Left ventricle myocardium superior (tissue), 1 donor: ENCODE measurements at regions not wholly inside any gene's neighbourhood (a gene's known extent, or its start where the extent isn't known, plus 50 kb on each side); places are given as distances from the start of the nearest gene placed in this dataset.

Experiments used
- ATAC-seq: fragments of 200-7000 bp; cut with Tn5 transposase; one replicate; pipeline ENCODE4 v1.9.1; 2020; ENCODE audit warnings: mild to moderate bottlenecking, moderate library complexity
- DNase-seq: peaks from one replicate; pipeline ENCODE4 v3.0.0-alpha.2; 2020
- intact Hi-C: fragments of 100-400 bp; cut with micrococcal nuclease; formaldehyde crosslinking; loops from one replicate; pipeline ENCODE4 v1.11.0; 2022
- donor health status: DM: no; HTN: yes; CAD: no; lungs with severe emphysema.

GRCh38 chr14:85444635-85445034 lies 85.3 kb upstream of the FLRT2 start:
- DNase-seq (no peak), ATAC-seq (peak; percentile 45)
- intact Hi-C loops = no loop called here

- intact Hi-C loops = no loop called here
- DNase-seq = no peak
- ATAC-seq = no peak
Observed at GRCh38 chr14:85445151-85445795, 84.7 kb upstream of the FLRT2 start.

GRCh38 chr14:85447883-85448282 lies 82.1 kb upstream of the FLRT2 start:
- no peak for DNase-seq
- intact Hi-C loops = no loop called here
- no peak for ATAC-seq

GRCh38 chr14:85451421-85451820 lies 78.5 kb upstream of the FLRT2 start:
- intact Hi-C loops = no loop called here
- no peak for ATAC-seq

GRCh38 chr14:85453401-85454225 lies 76.3 kb upstream of the FLRT2 start:
- ATAC-seq (no peak), DNase-seq (no peak)
- intact Hi-C loops = no loop called here

More at GRCh38 chr14:85451421-85451820, 78.5 kb upstream of the FLRT2 start:
- DNase-seq = no peak

- intact Hi-C loops = no loop called here
- no peak for DNase-seq
- no peak for ATAC-seq
Observed at GRCh38 chr14:85454226-85454813, 75.6 kb upstream of the FLRT2 start.

GRCh38 chr14:85459361-85460000 lies 70.5 kb upstream of the FLRT2 start:
- ATAC-seq (no peak), DNase-seq (no peak)
- intact Hi-C loops = no loop called here

GRCh38 chr14:85461432-85462133 lies 68.4 kb upstream of the FLRT2 start:
- DNase-seq = no peak
- ATAC-seq = no peak
- intact Hi-C loops = no loop called here

GRCh38 chr14:85463512-85463911 lies 66.4 kb upstream of the FLRT2 start:
- intact Hi-C loops = no loop called here
- ATAC-seq (no peak), DNase-seq (no peak)

GRCh38 chr14:85464135-85464895 lies 65.6 kb upstream of the FLRT2 start:
- ATAC-seq = no peak
- intact Hi-C loops = no loop called here
- no peak for DNase-seq

- no peak for ATAC-seq
- intact Hi-C loops = no loop called here
Observed at GRCh38 chr14:85466678-85467077, 63.3 kb upstream of the FLRT2 start.

GRCh38 chr14:85468816-85469215 lies 61.1 kb upstream of the FLRT2 start:
- DNase-seq (no peak), ATAC-seq (no peak)

More at GRCh38 chr14:85466678-85467077, 63.3 kb upstream of the FLRT2 start:
- DNase-seq = no peak

GRCh38 chr14:85471156-85471555 lies 58.8 kb upstream of the FLRT2 start:
- DNase-seq (no peak), ATAC-seq (no peak)
- intact Hi-C loops = no loop called here

More at GRCh38 chr14:85468816-85469215, 61.1 kb upstream of the FLRT2 start:
- intact Hi-C loops = no loop called here

- DNase-seq (no peak), ATAC-seq (peak; percentile 65)
- intact Hi-C loops = no loop called here
Observed at GRCh38 chr14:85471744-85472143, 58.2 kb upstream of the FLRT2 start.

- intact Hi-C loops = no loop called here
- DNase-seq (no peak), ATAC-seq (no peak)
Observed at GRCh38 chr14:85474431-85474830, 55.5 kb upstream of the FLRT2 start.

GRCh38 chr14:85475113-85475512 lies 54.8 kb upstream of the FLRT2 start:
- no peak for DNase-seq
- ATAC-seq = peak; percentile 43
- intact Hi-C loops = no loop called here

GRCh38 chr14:85479306-85479705 lies 50.6 kb upstream of the FLRT2 start:
- intact Hi-C loops = no loop called here
- DNase-seq = no peak
- ATAC-seq = no peak

GRCh38 chr14:85479771-85480170 lies 50.2 kb upstream of the FLRT2 start:
- no peak for ATAC-seq
- intact Hi-C loops = no loop called here
- no peak for DNase-seq
